ENCODE measurements at regions not wholly inside any gene's neighbourhood (a gene's known extent, or its start where the extent isn't known, plus 50 kb on each side); places are given as distances from the start of the nearest gene placed in this dataset.

GRCh38 chr5:97245386-97245785 is 62.3 kb upstream of the RIOK2 start:
- Histone ChIP-seq H3K79me2 (replicated peaks; ENCODE audit: insufficient read depth, low read length) (no peaks in the 10 kb centered on the region), H3K27ac (ENCODE audit: low read length) (no peak overlapping the region), H3F3A (ENCODE audit: insufficient read depth, low read length, poor library complexity, severe bottlenecking) (no peaks in the 10 kb centered on the region), H3K9ac (ENCODE audit: low read length) (no peak overlapping the region), H3K4me2 (ENCODE audit: low read length) (no peak overlapping the region), H4K20me1 (ENCODE audit: insufficient read depth) (no peaks in the 10 kb centered on the region), H2AFZ (ENCODE audit: low read depth, low read length) (no peak overlapping the region), H3K9me2 (ENCODE audit: insufficient read depth, low read length) (no peaks in the 10 kb centered on the region), H3K27me3 (ENCODE audit: insufficient read depth, low read depth, low read length) (no peaks in the 10 kb centered on the region), H3K4me3 (ENCODE audit: low read length) (peak overlapping the region; percentile 11), H3K36me3 (ENCODE audit: insufficient read depth, low read length) (no peaks in the 10 kb centered on the region), H3K9me3 (ENCODE audit: low read length) (no peaks in the 10 kb centered on the region)
- TF ChIP-seq POLR2AphosphoS5 (IDR thresholded peaks at IDR 0.05) (no peak), EP300 (conservative IDR thresholded peaks at IDR 0.05; ENCODE audit: poor library complexity, severe bottlenecking) (no peak), TAF1 (IDR thresholded peaks at IDR 0.05; ENCODE audit: low read depth) (no peak), RAD21 (conservative IDR thresholded peaks at IDR 0.05) (no peak), MXI1 (conservative IDR thresholded peaks at IDR 0.05; ENCODE audit: poor library complexity, severe bottlenecking) (no peak), EZH2 (IDR thresholded peaks at IDR 0.05; ENCODE audit: borderline replicate concordance, insufficient read depth, low read length, poor library complexity, severe bottlenecking) (no peak), SMC3 (conservative IDR thresholded peaks at IDR 0.05; ENCODE audit: poor library complexity) (no peak)
- TF ChIP-seq, protein P1, sequence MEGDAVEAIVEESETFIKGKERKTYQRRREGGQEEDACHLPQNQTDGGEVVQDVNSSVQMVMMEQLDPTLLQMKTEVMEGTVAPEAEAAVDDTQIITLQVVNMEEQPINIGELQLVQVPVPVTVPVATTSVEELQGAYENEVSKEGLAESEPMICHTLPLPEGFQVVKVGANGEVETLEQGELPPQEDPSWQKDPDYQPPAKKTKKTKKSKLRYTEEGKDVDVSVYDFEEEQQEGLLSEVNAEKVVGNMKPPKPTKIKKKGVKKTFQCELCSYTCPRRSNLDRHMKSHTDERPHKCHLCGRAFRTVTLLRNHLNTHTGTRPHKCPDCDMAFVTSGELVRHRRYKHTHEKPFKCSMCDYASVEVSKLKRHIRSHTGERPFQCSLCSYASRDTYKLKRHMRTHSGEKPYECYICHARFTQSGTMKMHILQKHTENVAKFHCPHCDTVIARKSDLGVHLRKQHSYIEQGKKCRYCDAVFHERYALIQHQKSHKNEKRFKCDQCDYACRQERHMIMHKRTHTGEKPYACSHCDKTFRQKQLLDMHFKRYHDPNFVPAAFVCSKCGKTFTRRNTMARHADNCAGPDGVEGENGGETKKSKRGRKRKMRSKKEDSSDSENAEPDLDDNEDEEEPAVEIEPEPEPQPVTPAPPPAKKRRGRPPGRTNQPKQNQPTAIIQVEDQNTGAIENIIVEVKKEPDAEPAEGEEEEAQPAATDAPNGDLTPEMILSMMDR (IDR thresholded peaks at IDR 0.05; ENCODE audit: poor library complexity, severe bottlenecking): no peak
- TF ChIP-seq, protein P2, sequence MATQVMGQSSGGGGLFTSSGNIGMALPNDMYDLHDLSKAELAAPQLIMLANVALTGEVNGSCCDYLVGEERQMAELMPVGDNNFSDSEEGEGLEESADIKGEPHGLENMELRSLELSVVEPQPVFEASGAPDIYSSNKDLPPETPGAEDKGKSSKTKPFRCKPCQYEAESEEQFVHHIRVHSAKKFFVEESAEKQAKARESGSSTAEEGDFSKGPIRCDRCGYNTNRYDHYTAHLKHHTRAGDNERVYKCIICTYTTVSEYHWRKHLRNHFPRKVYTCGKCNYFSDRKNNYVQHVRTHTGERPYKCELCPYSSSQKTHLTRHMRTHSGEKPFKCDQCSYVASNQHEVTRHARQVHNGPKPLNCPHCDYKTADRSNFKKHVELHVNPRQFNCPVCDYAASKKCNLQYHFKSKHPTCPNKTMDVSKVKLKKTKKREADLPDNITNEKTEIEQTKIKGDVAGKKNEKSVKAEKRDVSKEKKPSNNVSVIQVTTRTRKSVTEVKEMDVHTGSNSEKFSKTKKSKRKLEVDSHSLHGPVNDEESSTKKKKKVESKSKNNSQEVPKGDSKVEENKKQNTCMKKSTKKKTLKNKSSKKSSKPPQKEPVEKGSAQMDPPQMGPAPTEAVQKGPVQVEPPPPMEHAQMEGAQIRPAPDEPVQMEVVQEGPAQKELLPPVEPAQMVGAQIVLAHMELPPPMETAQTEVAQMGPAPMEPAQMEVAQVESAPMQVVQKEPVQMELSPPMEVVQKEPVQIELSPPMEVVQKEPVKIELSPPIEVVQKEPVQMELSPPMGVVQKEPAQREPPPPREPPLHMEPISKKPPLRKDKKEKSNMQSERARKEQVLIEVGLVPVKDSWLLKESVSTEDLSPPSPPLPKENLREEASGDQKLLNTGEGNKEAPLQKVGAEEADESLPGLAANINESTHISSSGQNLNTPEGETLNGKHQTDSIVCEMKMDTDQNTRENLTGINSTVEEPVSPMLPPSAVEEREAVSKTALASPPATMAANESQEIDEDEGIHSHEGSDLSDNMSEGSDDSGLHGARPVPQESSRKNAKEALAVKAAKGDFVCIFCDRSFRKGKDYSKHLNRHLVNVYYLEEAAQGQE (IDR thresholded peaks at IDR 0.05; ENCODE audit: borderline replicate concordance): no peak

DNA sequence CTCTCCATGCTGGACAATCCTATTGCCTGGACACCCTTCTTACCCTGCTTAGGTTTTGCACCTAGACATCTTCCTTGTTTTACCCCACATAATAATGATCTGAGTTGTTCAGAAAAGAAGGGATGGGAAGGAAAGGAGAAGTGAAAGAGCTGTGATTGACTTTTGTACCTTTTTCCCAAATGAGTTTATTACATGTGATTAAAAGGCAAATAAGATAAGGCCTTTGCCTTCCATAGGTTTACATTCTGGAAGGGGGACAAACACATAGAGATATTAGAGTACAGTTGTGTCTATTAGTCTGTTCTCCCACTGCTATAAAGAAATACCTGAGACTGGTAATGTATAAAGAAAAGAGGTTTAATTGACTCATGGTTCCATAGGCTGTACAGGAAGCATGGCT is 67.1 kb upstream of the RIOK2 start:
- Histone ChIP-seq H3K4me2 (ENCODE audit: low read length) (no peak overlapping the region), H3K9me3 (ENCODE audit: low read length) (no peaks in the 10 kb centered on the region), H3K4me3 (ENCODE audit: low read length) (no peak overlapping the region), H3K36me3 (ENCODE audit: insufficient read depth, low read length) (no peaks in the 10 kb centered on the region), H4K20me1 (ENCODE audit: insufficient read depth) (no peaks in the 10 kb centered on the region), H3K27me3 (ENCODE audit: insufficient read depth, low read depth, low read length) (no peaks in the 10 kb centered on the region), H3K79me2 (replicated peaks; ENCODE audit: insufficient read depth, low read length) (no peaks in the 10 kb centered on the region), H3K9me2 (ENCODE audit: insufficient read depth, low read length) (no peaks in the 10 kb centered on the region), H3K27ac (ENCODE audit: low read length) (no peak overlapping the region), H2AFZ (ENCODE audit: low read depth, low read length) (no peak overlapping the region), H3F3A (ENCODE audit: insufficient read depth, low read length, poor library complexity, severe bottlenecking) (no peaks in the 10 kb centered on the region), H3K9ac (ENCODE audit: low read length) (no peak overlapping the region)
- no peak for TF ChIP-seq POLR2AphosphoS5 (IDR thresholded peaks at IDR 0.05)
- TF ChIP-seq EP300 (conservative IDR thresholded peaks at IDR 0.05; ENCODE audit: poor library complexity, severe bottlenecking): no peak
- no peak for TF ChIP-seq MXI1 (conservative IDR thresholded peaks at IDR 0.05; ENCODE audit: poor library complexity, severe bottlenecking)
- TF ChIP-seq EZH2 (IDR thresholded peaks at IDR 0.05; ENCODE audit: borderline replicate concordance, insufficient read depth, low read length, poor library complexity, severe bottlenecking): no peak
- TF ChIP-seq TAF1 (IDR thresholded peaks at IDR 0.05; ENCODE audit: low read depth): no peak
- TF ChIP-seq, protein P1 (IDR thresholded peaks at IDR 0.05; ENCODE audit: poor library complexity, severe bottlenecking): no peak
- TF ChIP-seq, protein P2 (IDR thresholded peaks at IDR 0.05; ENCODE audit: borderline replicate concordance): no peak
- TF ChIP-seq RAD21 (conservative IDR thresholded peaks at IDR 0.05): no peak
- TF ChIP-seq SMC3 (conservative IDR thresholded peaks at IDR 0.05; ENCODE audit: poor library complexity): no peak
